ENCODE measurements at regions not wholly inside any gene's neighbourhood (a gene's known extent, or its start where the extent isn't known, plus 50 kb on each side); places are given as distances from the start of the nearest gene placed in this dataset.
"Not testable (repeated sequence)": the region's sequence is repeated elsewhere in the genome, so short reads cannot be mapped to it uniquely, and the experiment has no call there.

DNA sequence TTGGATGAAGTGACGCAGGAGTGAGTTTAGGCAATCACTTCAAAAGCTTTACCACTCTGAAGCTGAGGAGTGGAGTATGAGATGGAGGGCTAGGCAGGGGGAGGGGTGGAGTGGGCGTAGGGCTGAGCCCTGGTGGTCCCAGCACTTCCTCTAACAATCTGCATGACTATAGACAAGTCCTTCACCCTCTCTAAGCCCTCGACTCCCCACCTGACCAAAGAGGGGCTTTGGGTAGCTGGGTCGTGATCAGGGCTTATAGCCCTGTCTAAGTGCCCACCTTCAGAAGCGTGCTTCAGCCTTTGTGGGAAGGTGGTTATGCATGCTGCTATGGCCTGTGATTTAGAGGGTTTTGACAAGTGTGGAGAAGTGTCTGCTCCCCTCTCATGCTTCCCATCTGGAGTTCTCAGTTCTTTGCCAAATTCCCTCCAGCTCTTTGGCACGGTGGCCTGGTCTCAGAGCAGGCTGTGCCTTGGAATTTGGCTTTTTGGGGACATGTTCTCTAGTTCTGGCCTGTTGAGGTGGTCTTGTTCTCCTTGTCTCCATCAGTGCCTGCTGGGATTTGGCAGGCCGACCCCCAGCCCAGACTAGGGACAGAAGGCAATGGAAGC lies 53.0 kb downstream of the ACTBL2 start:
- DNase-seq (ENCODE audit: low spot score), result no peak
- Histone ChIP-seq H3K4me1 (ENCODE audit: insufficient read depth, low read length, poor library complexity, severe bottlenecking) (no peaks in the 10 kb centered on the region), H3K9me2 (ENCODE audit: insufficient read depth, low read length) (no peaks in the 10 kb centered on the region), H3K9me3 (ENCODE audit: low read length) (no peaks in the 10 kb centered on the region), H2AFZ (ENCODE audit: low read length) (no peak overlapping the region), H4K20me1 (ENCODE audit: insufficient read depth, low read length) (no peaks in the 10 kb centered on the region), H3K27ac (ENCODE audit: low read depth, low read length, poor library complexity, severe bottlenecking) (no peak overlapping the region), H3K4me2 (ENCODE audit: low read length) (no peak overlapping the region), H3K36me3 (ENCODE audit: insufficient read depth, low read length) (no peaks in the 10 kb centered on the region), H3K79me2 (ENCODE audit: insufficient read depth, low read depth, low read length) (no peaks in the 10 kb centered on the region), H3K4me3 (ENCODE audit: low read depth, low read length, poor library complexity, severe bottlenecking) (no peak overlapping the region)
- no TSS peak for BruUV-seq (replicated peaks)
- TF ChIP-seq, protein P1, sequence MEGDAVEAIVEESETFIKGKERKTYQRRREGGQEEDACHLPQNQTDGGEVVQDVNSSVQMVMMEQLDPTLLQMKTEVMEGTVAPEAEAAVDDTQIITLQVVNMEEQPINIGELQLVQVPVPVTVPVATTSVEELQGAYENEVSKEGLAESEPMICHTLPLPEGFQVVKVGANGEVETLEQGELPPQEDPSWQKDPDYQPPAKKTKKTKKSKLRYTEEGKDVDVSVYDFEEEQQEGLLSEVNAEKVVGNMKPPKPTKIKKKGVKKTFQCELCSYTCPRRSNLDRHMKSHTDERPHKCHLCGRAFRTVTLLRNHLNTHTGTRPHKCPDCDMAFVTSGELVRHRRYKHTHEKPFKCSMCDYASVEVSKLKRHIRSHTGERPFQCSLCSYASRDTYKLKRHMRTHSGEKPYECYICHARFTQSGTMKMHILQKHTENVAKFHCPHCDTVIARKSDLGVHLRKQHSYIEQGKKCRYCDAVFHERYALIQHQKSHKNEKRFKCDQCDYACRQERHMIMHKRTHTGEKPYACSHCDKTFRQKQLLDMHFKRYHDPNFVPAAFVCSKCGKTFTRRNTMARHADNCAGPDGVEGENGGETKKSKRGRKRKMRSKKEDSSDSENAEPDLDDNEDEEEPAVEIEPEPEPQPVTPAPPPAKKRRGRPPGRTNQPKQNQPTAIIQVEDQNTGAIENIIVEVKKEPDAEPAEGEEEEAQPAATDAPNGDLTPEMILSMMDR (conservative IDR thresholded peaks at IDR 0.05; ENCODE audit: low read length), result no peak
- no peak for TF ChIP-seq EZH2phosphoT487 (IDR thresholded peaks at IDR 0.05; ENCODE audit: borderline replicate concordance, low read depth, low read length)
- ChIA-PET POLR2A (interaction anchor here (0.7 kb wide), 1 partner anchor 42 kb away, joined by 3 read pairs; no protein-coding TSS in a partner anchor), CTCF (ENCODE audit: unreplicated experiment) (no interaction called here)
- intact Hi-C loops (cut with micrococcal nuclease; ENCODE audit: unreplicated experiment), result loop anchor here (10.0 kb wide), 1 partner anchor 135 kb away; no protein-coding TSS in a partner anchor

DNA sequence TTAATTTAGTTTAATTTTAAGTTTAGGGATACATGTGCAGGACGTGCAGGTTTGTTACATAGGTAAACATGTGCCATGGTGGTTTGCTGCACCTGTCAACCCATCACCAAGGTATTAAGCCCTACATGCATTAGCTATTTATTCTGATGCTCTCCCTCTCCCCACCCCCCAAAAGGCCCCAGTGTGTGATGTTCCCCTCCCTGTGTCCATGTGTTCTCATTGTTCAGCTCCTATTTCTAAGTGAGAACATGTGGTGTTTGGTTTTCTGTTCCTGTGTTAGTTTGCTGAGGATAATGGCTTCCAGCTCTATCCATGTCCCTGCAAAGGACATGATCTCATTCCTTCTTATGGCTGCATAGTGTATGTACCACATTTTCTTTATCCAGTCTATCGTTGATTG lies 53.6 kb downstream of the ACTBL2 start:
- CTCF ChIA-PET (ENCODE audit: unreplicated experiment); H3K4me2 ChIP-seq (ENCODE audit: low read length): not testable (repeated sequence)
- POLR2A ChIA-PET, result interaction anchor here (0.7 kb wide), 1 partner anchor 42 kb away, joined by 3 read pairs; no protein-coding TSS in a partner anchor

GRCh38 chr5:57422993-57423392 lies 59.6 kb downstream of the ACTBL2 start:
- no peak for TF ChIP-seq EZH2phosphoT487 (IDR thresholded peaks at IDR 0.05; ENCODE audit: borderline replicate concordance, low read depth, low read length)
- TF ChIP-seq, protein P1 (conservative IDR thresholded peaks at IDR 0.05; ENCODE audit: low read length), result no peak
- H4K20me1 ChIP-seq (ENCODE audit: insufficient read depth, low read length), result no peaks in the 10 kb centered on the region
- H3K4me3 ChIP-seq (ENCODE audit: low read depth, low read length, poor library complexity, severe bottlenecking), result no peak overlapping the region
- H3K4me2 ChIP-seq (ENCODE audit: low read length), result no peak overlapping the region
- H3K9me2 ChIP-seq (ENCODE audit: insufficient read depth, low read length), result peaks cover 2% of the 10 kb centered on the region; the same call in 1 of the 2 replicates
- no TSS peak for BruUV-seq (replicated peaks)
- H3K36me3 ChIP-seq (ENCODE audit: insufficient read depth, low read length), result no peaks in the 10 kb centered on the region
- ChIA-PET POLR2A (no interaction called here), CTCF (ENCODE audit: unreplicated experiment) (no interaction called here)
- no peaks in the 10 kb centered on the region for H3K79me2 ChIP-seq (ENCODE audit: insufficient read depth, low read depth, low read length)
- H3K4me1 ChIP-seq (ENCODE audit: insufficient read depth, low read length, poor library complexity, severe bottlenecking), result no peaks in the 10 kb centered on the region
- intact Hi-C loops (cut with micrococcal nuclease; ENCODE audit: unreplicated experiment), result no loop called here
- H3K27ac ChIP-seq (ENCODE audit: low read depth, low read length, poor library complexity, severe bottlenecking), result no peak overlapping the region
- DNase-seq (ENCODE audit: low spot score), result no peak
- no peaks in the 10 kb centered on the region for H3K9me3 ChIP-seq (ENCODE audit: low read length)
- H2AFZ ChIP-seq (ENCODE audit: low read length), result no peak overlapping the region

More for the DNA sequence above, 53.6 kb downstream of the ACTBL2 start:
- H3K9me3 ChIP-seq (ENCODE audit: low read length); H3K9me2 ChIP-seq (ENCODE audit: insufficient read depth, low read length); DNase-seq (ENCODE audit: low spot score); H3K79me2 ChIP-seq (ENCODE audit: insufficient read depth, low read depth, low read length); H4K20me1 ChIP-seq (ENCODE audit: insufficient read depth, low read length); H2AFZ ChIP-seq (ENCODE audit: low read length); intact Hi-C loops (cut with micrococcal nuclease; ENCODE audit: unreplicated experiment); H3K27ac ChIP-seq (ENCODE audit: low read depth, low read length, poor library complexity, severe bottlenecking); H3K36me3 ChIP-seq (ENCODE audit: insufficient read depth, low read length); H3K4me1 ChIP-seq (ENCODE audit: insufficient read depth, low read length, poor library complexity, severe bottlenecking); H3K4me3 ChIP-seq (ENCODE audit: low read depth, low read length, poor library complexity, severe bottlenecking); BruUV-seq (replicated peaks): not testable (repeated sequence)
